HUES6 (cell line): ENCODE measurements at regions not wholly inside any gene's neighbourhood (a gene's known extent, or its start where the extent isn't known, plus 50 kb on each side); places are given as distances from the start of the nearest gene placed in this dataset.

Experiments used
- H3K27ac ChIP-seq: 2 replicates; pipeline ENCODE4 v1.7.0; 2013; ENCODE audit warnings: low read depth, mild to moderate bottlenecking, low read length, inconsistent platforms
- H3K27me3 ChIP-seq: 2 replicates; pipeline ENCODE4 v1.6.1; 2013; ENCODE audit warnings: low read length; ENCODE audit not compliant: control insufficient read depth, insufficient read depth
- H3K36me3 ChIP-seq: 2 replicates; pipeline ENCODE4 v1.6.1; 2013; ENCODE audit warnings: low read length; ENCODE audit not compliant: control insufficient read depth, insufficient read depth
- H3K4me1 ChIP-seq: 2 replicates; pipeline ENCODE4 v1.6.1; 2013; ENCODE audit warnings: low read length; ENCODE audit not compliant: control insufficient read depth, insufficient read depth
- H3K4me3 ChIP-seq: 2 replicates; pipeline ENCODE4 v1.5.1; 2013; ENCODE audit warnings: low read depth, low read length
- H3K9ac ChIP-seq: one replicate; pipeline ENCODE4 v1.6.1; 2013; ENCODE audit warnings: mild to moderate bottlenecking, low read length
- H3K9me3 ChIP-seq: 2 replicates; pipeline ENCODE4 v1.6.1; 2013; ENCODE audit warnings: low read depth, low read length; ENCODE audit not compliant: control insufficient read depth, insufficient read depth

DNA sequence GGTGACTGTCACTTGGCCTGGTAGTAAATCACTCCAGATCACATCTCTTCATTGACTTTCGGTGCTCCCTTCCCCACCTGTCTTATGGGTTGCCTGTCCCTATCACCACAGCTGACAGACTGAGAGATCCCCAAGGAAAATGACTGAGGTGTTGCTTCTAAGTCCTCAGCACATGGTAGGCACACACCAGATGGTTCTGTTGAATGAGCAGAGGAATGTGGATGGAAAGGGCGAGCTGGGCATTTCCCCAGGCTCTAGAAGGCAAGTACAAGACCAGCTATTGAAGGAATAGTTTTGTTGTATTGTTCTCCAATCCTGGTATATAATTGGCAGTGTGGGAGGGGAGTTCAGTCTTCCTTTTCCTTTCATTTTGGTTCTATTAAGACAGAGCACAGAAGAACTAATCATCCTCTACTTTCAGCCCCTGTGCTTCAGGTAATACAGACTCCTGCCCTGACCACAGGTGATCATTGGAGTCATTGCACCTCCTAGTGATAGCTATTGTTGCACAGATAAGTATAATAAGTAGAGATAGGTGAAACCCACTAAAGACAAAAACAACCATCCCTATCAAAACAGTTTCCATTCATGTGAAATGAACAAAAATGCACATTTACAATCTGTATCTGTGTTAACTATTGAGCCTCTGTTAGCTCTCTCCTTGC, 158.6 kb downstream of the TRAM1L1 start:
- peaks cover 8% of the 10 kb centered on the region; the same call in 1 of the 2 replicates for H3K4me1 ChIP-seq
- H3K27ac ChIP-seq, result no peak overlapping the region
- no peaks in the 10 kb centered on the region for H3K36me3 ChIP-seq
- H3K9ac ChIP-seq, result no peak overlapping the region
- H3K9me3 ChIP-seq, result no peaks in the 10 kb centered on the region
- no peak overlapping the region; the same call in 1 of the 2 replicates for H3K4me3 ChIP-seq
- peaks cover 23% of the 10 kb centered on the region for H3K27me3 ChIP-seq

DNA sequence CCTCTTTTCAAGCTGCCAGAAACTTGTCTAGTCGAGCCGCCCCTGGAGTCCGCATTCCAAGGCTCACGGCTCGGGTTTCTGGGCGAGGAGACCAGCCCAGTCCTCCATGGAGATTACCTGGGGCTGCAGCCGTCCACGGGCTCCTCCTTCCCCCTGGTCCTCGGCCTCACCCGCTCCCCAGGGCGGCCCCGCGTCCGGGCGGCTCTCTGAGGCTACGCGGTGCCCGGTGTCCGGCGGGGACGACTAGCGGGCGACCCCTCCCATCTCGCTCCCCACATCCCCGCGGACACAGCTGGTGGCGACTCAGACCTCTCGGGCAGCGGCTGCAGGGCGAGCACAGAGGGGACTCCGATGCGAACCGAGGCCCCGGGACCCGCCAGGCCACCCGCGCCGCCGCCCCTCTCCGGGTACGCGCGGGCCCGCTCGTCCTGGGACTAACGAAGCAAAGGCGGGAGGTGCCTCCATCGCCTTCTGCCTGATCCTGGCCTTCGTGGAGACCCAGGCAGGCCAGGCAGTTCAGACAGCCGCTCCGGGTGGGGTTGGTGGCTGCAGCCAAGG, 159.4 kb downstream of the TRAM1L1 start:
- H3K9ac ChIP-seq, result peak overlapping the region; percentile 55
- peaks cover 23% of the 10 kb centered on the region for H3K27me3 ChIP-seq
- H3K9me3 ChIP-seq, result no peaks in the 10 kb centered on the region
- H3K27ac ChIP-seq, result no peak overlapping the region
- H3K4me3 ChIP-seq, result peak overlapping the region; percentile 77
- H3K36me3 ChIP-seq, result no peaks in the 10 kb centered on the region
- peaks cover 8% of the 10 kb centered on the region; the same call in 1 of the 2 replicates for H3K4me1 ChIP-seq

DNA sequence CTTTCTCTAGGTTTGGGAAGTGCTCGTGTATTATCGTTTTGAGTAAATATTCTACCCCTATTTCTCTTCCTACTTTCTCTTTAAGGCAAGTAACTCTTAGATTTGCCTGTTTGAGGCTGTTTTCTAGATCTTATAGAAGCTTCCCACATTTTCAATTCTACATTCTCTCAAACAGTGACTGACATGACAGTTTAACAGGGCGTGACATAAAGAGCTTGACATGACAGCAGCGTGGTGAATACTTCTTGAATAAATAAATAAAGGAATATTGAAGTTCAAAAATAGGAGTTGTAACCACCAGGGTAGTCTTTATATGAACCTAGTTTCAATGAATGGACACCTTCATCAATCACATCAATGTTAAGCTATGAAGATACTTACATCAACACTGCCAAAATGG, 162.0 kb downstream of the TRAM1L1 start:
- Histone ChIP-seq H3K27me3 (peaks cover 23% of the 10 kb centered on the region), H3K27ac (no peak overlapping the region), H3K4me3 (no peak overlapping the region), H3K9me3 (no peaks in the 10 kb centered on the region), H3K36me3 (no peaks in the 10 kb centered on the region), H3K9ac (no peak overlapping the region), H3K4me1 (peaks cover 8% of the 10 kb centered on the region; the same call in 1 of the 2 replicates)

DNA sequence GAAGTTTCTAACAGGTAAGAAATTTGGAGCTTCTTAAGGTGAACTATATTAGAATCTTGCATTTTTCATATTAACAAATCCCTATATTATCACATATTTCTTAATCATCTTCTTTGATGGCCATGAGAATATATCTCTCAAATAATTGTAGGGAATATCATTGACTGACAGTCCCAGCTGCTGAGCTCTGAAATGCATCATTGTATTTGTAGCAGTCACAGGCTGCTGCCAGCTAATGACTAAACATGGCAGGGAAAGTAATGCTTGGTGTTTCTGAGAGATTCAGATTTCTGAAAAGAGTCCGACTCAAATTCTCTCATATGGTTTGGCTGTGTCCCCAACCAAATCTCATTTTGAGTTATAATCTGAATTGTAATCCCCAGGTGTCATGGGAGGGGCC, 171.9 kb downstream of the TRAM1L1 start:
- H3K9me3 ChIP-seq, result no peaks in the 10 kb centered on the region
- H3K4me3 ChIP-seq, result no peak overlapping the region
- H3K36me3 ChIP-seq, result no peaks in the 10 kb centered on the region
- H3K27me3 ChIP-seq, result no peaks in the 10 kb centered on the region
- no peak overlapping the region for H3K27ac ChIP-seq
- H3K9ac ChIP-seq, result no peak overlapping the region
- no peaks in the 10 kb centered on the region for H3K4me1 ChIP-seq

DNA sequence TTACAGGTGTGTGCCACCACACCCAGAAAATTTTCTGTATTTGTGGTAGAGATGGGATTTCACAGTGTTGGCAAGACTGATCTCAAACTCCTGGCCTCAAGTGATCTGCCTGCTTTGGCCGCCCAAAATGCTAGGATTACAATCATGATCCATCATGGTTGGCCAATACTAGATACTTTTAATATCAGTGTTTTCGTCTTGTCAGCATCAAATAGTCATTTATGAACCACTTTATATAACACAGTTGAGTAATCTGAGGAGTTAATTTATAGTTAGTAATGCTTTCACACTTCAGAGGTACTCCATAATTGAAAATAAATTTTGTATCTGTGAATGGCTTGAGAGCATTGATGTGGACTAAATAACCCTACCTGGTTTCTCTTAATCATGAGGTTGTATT, 178.6 kb downstream of the TRAM1L1 start:
- Histone ChIP-seq H3K4me1 (no peaks in the 10 kb centered on the region), H3K9me3 (no peaks in the 10 kb centered on the region), H3K4me3 (no peak overlapping the region), H3K36me3 (no peaks in the 10 kb centered on the region), H3K9ac (no peak overlapping the region), H3K27me3 (no peaks in the 10 kb centered on the region), H3K27ac (no peak overlapping the region)

DNA sequence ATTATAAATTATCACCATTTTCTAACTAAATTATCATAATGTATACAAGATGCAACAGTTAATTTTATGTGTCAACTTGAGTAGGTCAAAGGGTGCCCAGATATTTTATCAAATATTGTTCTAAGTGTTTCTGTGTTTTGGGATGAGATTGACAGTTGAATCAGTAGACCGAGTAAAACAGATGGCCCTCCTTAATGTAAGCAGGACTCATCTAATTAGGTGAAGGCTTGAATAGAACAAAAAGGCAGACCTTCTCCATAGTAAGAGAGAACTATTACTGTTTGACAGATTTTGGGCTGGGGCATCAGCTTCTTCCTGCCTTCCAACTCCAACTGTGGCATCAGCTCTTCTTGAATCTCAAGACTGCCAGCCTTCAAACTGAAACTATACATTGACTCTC, 185.8 kb downstream of the TRAM1L1 start:
- Histone ChIP-seq H3K4me3 (no peak overlapping the region), H3K9ac (no peak overlapping the region), H3K4me1 (no peaks in the 10 kb centered on the region), H3K9me3 (no peaks in the 10 kb centered on the region), H3K27me3 (no peaks in the 10 kb centered on the region), H3K36me3 (no peaks in the 10 kb centered on the region), H3K27ac (no peak overlapping the region)

DNA sequence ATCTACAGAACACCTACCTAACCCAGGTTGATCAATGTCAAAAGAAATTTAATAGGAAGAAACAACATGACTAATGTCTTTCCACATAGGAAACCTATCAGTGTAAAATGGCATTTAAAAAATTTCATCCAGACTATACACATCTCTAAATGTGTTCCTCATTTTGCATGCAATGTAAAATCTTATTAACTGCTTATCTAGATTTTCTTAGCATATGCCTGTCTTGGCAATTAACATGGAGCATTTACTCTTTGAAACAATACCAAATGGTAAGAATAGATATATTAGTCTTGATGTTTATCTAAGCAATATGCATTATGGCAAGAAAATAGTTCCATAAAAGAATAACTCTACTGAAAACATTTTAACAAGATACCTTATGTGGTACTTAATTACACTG, 199.8 kb downstream of the TRAM1L1 start:
- Histone ChIP-seq H3K27ac (no peak overlapping the region), H3K9me3 (no peaks in the 10 kb centered on the region), H3K9ac (no peak overlapping the region), H3K27me3 (no peaks in the 10 kb centered on the region), H3K4me3 (no peak overlapping the region), H3K4me1 (no peaks in the 10 kb centered on the region), H3K36me3 (no peaks in the 10 kb centered on the region)

DNA sequence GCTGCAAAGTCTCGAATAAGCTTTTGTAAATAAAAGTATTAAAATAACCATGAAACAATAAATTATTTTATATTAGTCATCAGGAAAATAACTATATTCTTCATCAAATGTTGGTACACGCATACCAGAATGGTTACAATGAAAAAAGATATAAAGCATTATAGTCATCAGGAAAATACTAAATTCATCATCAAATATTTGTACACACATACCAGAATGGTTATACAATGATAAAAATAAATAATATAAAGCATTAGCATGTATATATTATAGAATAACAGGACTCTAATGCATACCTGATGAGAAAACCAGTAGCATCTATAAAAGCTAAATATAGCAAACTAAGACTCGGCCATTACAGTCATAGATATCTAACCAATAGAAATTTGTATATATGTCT, 202.9 kb downstream of the TRAM1L1 start:
- Histone ChIP-seq H3K4me1 (no peaks in the 10 kb centered on the region), H3K27me3 (no peaks in the 10 kb centered on the region), H3K9me3 (no peaks in the 10 kb centered on the region), H3K9ac (no peak overlapping the region), H3K4me3 (no peak overlapping the region), H3K27ac (no peak overlapping the region), H3K36me3 (no peaks in the 10 kb centered on the region)

DNA sequence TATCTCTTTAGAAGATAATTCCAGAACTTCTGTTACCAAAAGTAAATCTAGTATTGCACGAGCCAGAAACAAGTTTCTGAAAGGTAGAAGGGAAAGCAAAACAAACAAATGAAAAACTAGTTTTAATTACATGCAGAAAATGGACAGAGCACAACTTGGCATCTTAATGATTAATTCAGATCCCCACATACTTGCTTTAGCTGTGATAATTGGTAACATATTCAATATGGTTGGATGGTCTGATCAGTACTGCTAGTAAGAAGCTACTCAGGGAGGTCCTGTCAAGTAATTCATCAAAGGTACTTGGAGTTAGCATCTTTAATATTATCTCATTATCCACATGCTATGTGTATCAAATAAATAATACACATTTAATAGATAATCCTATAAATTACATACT, 204.3 kb downstream of the TRAM1L1 start:
- H3K9ac ChIP-seq, result no peak overlapping the region
- H3K4me3 ChIP-seq, result no peak overlapping the region
- no peak overlapping the region for H3K27ac ChIP-seq
- no peaks in the 10 kb centered on the region for H3K9me3 ChIP-seq
- H3K4me1 ChIP-seq, result no peaks in the 10 kb centered on the region
- H3K27me3 ChIP-seq, result no peaks in the 10 kb centered on the region
- H3K36me3 ChIP-seq, result no peaks in the 10 kb centered on the region

DNA sequence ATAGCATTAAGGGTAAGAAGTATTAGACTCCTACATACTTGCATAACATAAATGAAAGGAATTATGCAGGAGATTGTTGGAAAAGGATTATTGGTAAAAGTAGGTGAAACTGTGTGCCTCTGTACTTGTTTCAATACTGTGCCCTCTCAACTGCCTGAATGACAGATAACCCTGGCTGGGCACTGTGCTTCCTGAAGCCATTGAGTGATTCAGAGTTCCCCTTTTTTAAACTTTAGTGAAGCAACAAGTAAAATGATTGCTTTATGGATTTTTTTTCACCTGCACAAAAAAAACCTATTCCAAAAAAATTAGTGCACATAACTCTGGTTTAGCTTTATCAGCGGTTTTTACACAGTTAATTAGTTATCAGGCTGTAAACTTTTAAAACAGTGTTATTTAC, 204.8 kb downstream of the TRAM1L1 start:
- no peak overlapping the region for H3K27ac ChIP-seq
- H3K4me3 ChIP-seq, result no peak overlapping the region
- no peak overlapping the region for H3K9ac ChIP-seq
- H3K36me3 ChIP-seq, result no peaks in the 10 kb centered on the region
- no peaks in the 10 kb centered on the region for H3K27me3 ChIP-seq
- no peaks in the 10 kb centered on the region for H3K9me3 ChIP-seq
- no peaks in the 10 kb centered on the region for H3K4me1 ChIP-seq

DNA sequence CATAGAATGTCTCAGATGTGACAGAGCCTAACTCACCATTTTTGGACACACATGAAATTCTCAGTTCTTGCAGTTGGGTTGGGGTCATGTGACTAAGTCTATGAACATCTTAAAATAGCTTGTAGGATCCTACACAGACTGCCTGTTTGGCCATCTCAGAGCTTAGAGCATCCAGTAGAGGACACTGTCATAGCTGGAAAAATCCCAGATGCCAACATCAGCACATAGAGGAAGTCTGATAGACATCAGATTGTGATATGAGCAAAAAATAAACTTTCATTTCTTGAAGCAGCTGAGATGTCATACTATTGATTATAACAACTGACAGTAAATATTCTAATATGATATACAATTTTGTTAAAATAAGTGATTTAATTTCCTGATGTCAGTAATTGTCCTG, 207.1 kb downstream of the TRAM1L1 start:
- H3K27ac ChIP-seq, result no peak overlapping the region
- H3K9ac ChIP-seq, result no peak overlapping the region
- H3K4me1 ChIP-seq, result no peaks in the 10 kb centered on the region
- H3K36me3 ChIP-seq, result no peaks in the 10 kb centered on the region
- no peak overlapping the region for H3K4me3 ChIP-seq
- H3K9me3 ChIP-seq, result no peaks in the 10 kb centered on the region
- no peaks in the 10 kb centered on the region for H3K27me3 ChIP-seq
